ENCODE measurements at regions not wholly inside any gene's neighbourhood (a gene's known extent, or its start where the extent isn't known, plus 50 kb on each side); places are given as distances from the start of the nearest gene placed in this dataset.

- no peaks in the 10 kb centered on the region for H4K20me1 ChIP-seq (ENCODE audit: insufficient read depth, low read length)
- in situ Hi-C loops (cut with HindIII; ENCODE audit: extremely low pct_ligation_motif_present, low pct_unique_long_range_greater_than_20kb), result no loop called here
- POLR2A ChIA-PET, result no interaction called here
- H3K9ac ChIP-seq (ENCODE audit: insufficient read depth, low read depth, low read length), result no peak overlapping the region
- CTCF ChIA-PET (ENCODE audit: low intra/inter-chr PET ratio, low total read pairs), result no interaction called here
- FAIRE-seq, result no peak
- peaks cover 5% of the 10 kb centered on the region for H3K9me3 ChIP-seq (ENCODE audit: low read length)
- no peaks in the 10 kb centered on the region for H3K36me3 ChIP-seq (replicated peaks in 1 of 2; ENCODE audit: control insufficient read depth in 1 of 2, insufficient read depth in 2 of 2, low read length in 2 of 2)
- BruUV-seq (replicated peaks), result no TSS peak
- no peaks in the 10 kb centered on the region for H3K4me1 ChIP-seq (ENCODE audit: insufficient read depth, low read length)
- TF ChIP-seq CSRNP2 (CRISPR knock-in tag; conservative IDR thresholded peaks at IDR 0.05; ENCODE audit: low read depth) (no peak), ZNF775 (CRISPR knock-in tag; IDR thresholded peaks at IDR 0.05; ENCODE audit: borderline replicate concordance) (no peak), ZBED4 (CRISPR knock-in tag; IDR thresholded peaks at IDR 0.05; ENCODE audit: borderline replicate concordance) (no peak), TOE1 (CRISPR knock-in tag; IDR thresholded peaks at IDR 0.05) (no peak), ZNF703 (CRISPR knock-in tag; IDR thresholded peaks at IDR 0.05; ENCODE audit: borderline replicate concordance) (no peak), ZBTB42 (CRISPR knock-in tag; IDR thresholded peaks at IDR 0.05) (no peak)
- 5% methylated on average over 5 of the region's 7 CpGs for WGBS (ENCODE audit: low lambda C conversion rate)
- peaks cover 0 to 9% of the 10 kb centered on the region in 2 experiments; a peak in 3 of 5 replicates for H3K27me3 ChIP-seq (ENCODE audit: control insufficient read depth in 1 of 2, insufficient read depth in 2 of 2, low read length in 2 of 2)
- intact Hi-C loops (cut with micrococcal nuclease; ENCODE audit: unreplicated experiment), result no loop called here
- H3K4me3 ChIP-seq (replicated peaks in 1 of 3; ENCODE audit: insufficient read depth in 1 of 3, low read depth in 2 of 3, low read length in 3 of 3), result no peak overlapping the region
- H3K79me2 ChIP-seq (ENCODE audit: insufficient read depth, low read length), result no peaks in the 10 kb centered on the region
- no peak for ATAC-seq
- DNase-seq (ENCODE audit: low spot score), result no peak
- no peak overlapping the region for H3K27ac ChIP-seq (ENCODE audit: extremely low read length, insufficient read depth, low read length)
- no peak overlapping the region for H3K4me2 ChIP-seq (ENCODE audit: low read depth, low read length)
- no peak overlapping the region for H2AFZ ChIP-seq (ENCODE audit: low read length)
These were observed 152.1 kb downstream of the BUB3 start for GRCh38 chr10:123306290-123306689.

All from HepG2 (cell line).